ENCODE measurements at regions not wholly inside any gene's neighbourhood (a gene's known extent, or its start where the extent isn't known, plus 50 kb on each side); places are given as distances from the start of the nearest gene placed in this dataset.

DNA sequence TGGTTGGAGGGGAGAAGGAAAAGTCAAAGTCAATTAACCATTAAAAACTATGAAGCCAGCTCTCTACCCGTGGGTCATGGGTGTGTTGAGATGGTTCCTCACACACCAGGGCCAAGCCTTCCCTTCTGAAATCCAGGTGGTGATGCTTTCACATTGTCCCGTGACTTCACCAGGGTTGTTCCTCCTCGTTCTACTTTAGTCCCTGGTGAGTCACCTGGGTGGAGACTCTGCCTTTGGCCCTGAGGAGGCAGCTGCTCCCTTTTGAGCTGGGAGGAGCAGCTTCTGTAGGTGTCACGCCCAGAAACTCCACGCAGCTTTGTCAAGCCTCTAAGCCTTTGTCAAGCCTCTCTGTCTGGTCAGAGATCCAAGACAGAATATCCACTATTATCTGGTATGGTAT lies 348.3 kb downstream of the BMP4 start:
- TF ChIP-seq, protein P1, sequence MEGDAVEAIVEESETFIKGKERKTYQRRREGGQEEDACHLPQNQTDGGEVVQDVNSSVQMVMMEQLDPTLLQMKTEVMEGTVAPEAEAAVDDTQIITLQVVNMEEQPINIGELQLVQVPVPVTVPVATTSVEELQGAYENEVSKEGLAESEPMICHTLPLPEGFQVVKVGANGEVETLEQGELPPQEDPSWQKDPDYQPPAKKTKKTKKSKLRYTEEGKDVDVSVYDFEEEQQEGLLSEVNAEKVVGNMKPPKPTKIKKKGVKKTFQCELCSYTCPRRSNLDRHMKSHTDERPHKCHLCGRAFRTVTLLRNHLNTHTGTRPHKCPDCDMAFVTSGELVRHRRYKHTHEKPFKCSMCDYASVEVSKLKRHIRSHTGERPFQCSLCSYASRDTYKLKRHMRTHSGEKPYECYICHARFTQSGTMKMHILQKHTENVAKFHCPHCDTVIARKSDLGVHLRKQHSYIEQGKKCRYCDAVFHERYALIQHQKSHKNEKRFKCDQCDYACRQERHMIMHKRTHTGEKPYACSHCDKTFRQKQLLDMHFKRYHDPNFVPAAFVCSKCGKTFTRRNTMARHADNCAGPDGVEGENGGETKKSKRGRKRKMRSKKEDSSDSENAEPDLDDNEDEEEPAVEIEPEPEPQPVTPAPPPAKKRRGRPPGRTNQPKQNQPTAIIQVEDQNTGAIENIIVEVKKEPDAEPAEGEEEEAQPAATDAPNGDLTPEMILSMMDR (IDR thresholded peaks at IDR 0.05; ENCODE audit: insufficient read depth, low read length): no peak
- TF ChIP-seq GABPA (IDR thresholded peaks at IDR 0.05; ENCODE audit: low read depth): no peak
- TF ChIP-seq, protein P2, sequence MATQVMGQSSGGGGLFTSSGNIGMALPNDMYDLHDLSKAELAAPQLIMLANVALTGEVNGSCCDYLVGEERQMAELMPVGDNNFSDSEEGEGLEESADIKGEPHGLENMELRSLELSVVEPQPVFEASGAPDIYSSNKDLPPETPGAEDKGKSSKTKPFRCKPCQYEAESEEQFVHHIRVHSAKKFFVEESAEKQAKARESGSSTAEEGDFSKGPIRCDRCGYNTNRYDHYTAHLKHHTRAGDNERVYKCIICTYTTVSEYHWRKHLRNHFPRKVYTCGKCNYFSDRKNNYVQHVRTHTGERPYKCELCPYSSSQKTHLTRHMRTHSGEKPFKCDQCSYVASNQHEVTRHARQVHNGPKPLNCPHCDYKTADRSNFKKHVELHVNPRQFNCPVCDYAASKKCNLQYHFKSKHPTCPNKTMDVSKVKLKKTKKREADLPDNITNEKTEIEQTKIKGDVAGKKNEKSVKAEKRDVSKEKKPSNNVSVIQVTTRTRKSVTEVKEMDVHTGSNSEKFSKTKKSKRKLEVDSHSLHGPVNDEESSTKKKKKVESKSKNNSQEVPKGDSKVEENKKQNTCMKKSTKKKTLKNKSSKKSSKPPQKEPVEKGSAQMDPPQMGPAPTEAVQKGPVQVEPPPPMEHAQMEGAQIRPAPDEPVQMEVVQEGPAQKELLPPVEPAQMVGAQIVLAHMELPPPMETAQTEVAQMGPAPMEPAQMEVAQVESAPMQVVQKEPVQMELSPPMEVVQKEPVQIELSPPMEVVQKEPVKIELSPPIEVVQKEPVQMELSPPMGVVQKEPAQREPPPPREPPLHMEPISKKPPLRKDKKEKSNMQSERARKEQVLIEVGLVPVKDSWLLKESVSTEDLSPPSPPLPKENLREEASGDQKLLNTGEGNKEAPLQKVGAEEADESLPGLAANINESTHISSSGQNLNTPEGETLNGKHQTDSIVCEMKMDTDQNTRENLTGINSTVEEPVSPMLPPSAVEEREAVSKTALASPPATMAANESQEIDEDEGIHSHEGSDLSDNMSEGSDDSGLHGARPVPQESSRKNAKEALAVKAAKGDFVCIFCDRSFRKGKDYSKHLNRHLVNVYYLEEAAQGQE (IDR thresholded peaks at IDR 0.05; ENCODE audit: insufficient replicate concordance, low read depth): no peak
- no peak for TF ChIP-seq SPI1 (IDR thresholded peaks at IDR 0.05; ENCODE audit: borderline replicate concordance, low read depth)
- TF ChIP-seq POLR2AphosphoS5 (IDR thresholded peaks at IDR 0.05; ENCODE audit: low read depth): no peak

Data from HL-60 (cell line).